Glutamatergic neuron (in vitro differentiated cells): ENCODE measurements at regions not wholly inside any gene's neighbourhood (a gene's known extent, or its start where the extent isn't known, plus 50 kb on each side); places are given as distances from the start of the nearest gene placed in this dataset.

ENCODE experiments used
- DNase-seq: peaks from one replicate; pipeline ENCODE4 v3.0.0; 2022
- H3K27ac Mint-ChIP-seq: one replicate; pipeline ENCODE4 v1.8.0; 2020; ENCODE audit warnings: mild to moderate bottlenecking, mixed read lengths, inconsistent platforms; ENCODE audit not compliant: unreplicated experiment
- H3K27me3 Mint-ChIP-seq: one replicate; pipeline ENCODE4 v1.8.0; 2020; ENCODE audit warnings: mild to moderate bottlenecking, moderate library complexity, mixed read lengths, inconsistent platforms; ENCODE audit not compliant: unreplicated experiment
- H3K36me3 Mint-ChIP-seq: one replicate; pipeline ENCODE4 v1.8.0; 2020; ENCODE audit warnings: mild to moderate bottlenecking, mixed read lengths, inconsistent platforms; ENCODE audit not compliant: unreplicated experiment
- H3K4me1 Mint-ChIP-seq: one replicate; pipeline ENCODE4 v1.8.0; 2020; ENCODE audit warnings: mild to moderate bottlenecking, low read depth, mixed read lengths, inconsistent platforms; ENCODE audit not compliant: unreplicated experiment
- H3K4me3 Mint-ChIP-seq: one replicate; pipeline ENCODE4 v1.8.0; 2020; ENCODE audit warnings: mild to moderate bottlenecking, mixed read lengths, inconsistent platforms; ENCODE audit not compliant: unreplicated experiment
- H3K9me3 Mint-ChIP-seq: one replicate; pipeline ENCODE4 v1.8.0; 2020; ENCODE audit warnings: mild to moderate bottlenecking, moderate library complexity, mixed read lengths, inconsistent platforms; ENCODE audit not compliant: unreplicated experiment
- CTCF ChIP-seq: fragments of 200-600 bp; sonication (generic); IDR thresholded peaks from one replicate; pipeline ENCODE4 v1.5.0; 2021; ENCODE audit not compliant: partially characterized antibody, unreplicated experiment

DNA sequence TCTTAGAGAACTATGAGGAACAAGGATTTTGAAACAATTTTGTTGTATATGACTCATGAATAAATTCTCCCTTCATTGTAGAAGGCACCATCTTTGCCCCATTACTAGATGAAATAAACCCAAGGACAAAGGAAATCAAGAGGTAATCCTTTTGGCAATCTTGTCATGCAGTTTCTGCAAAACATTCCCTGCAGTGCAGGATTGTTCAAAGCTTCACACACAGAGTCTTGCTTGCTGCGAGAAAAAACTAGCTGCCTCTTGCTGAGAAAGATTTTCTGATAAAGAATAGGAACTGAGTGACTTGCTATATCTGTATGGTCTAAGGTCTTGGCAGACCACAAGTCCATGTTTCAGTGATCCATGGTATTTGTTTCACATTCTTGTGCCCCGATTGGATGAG, 657.4 kb upstream of the ADGRL4 start:
- no peak overlapping the region for H3K27ac Mint-ChIP-seq

DNA sequence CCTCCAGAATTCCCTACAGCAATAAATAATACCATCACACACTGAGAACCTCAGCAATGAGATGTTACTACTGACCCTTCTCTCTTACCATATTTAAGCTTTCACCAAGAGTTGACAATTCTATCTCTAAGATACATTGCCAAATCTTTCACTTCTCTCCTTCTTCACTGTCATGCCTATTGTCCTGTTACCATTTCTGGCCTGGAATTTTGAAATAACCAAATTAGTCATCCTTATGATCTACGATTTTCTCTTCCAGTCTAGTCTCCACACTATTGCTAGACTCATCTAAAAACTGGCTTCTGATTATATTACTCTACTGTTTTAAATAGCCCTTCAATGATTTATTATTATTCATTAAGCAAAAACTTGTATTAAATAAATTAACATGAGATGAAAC, 656.1 kb upstream of the ADGRL4 start:
- no peak overlapping the region for H3K4me3 Mint-ChIP-seq
- no peaks in the 10 kb centered on the region for H3K9me3 Mint-ChIP-seq
- peaks cover 5% of the 10 kb centered on the region for H3K4me1 Mint-ChIP-seq
- no peak overlapping the region for H3K27ac Mint-ChIP-seq
- no peak for TF ChIP-seq CTCF
- no peaks in the 10 kb centered on the region for H3K36me3 Mint-ChIP-seq
- H3K27me3 Mint-ChIP-seq = no peaks in the 10 kb centered on the region
- DNase-seq = no peak

More for the DNA sequence above, 657.4 kb upstream of the ADGRL4 start:
- no peak for TF ChIP-seq CTCF
- H3K4me3 Mint-ChIP-seq = no peak overlapping the region
- H3K9me3 Mint-ChIP-seq = no peaks in the 10 kb centered on the region
- H3K4me1 Mint-ChIP-seq = no peaks in the 10 kb centered on the region
- DNase-seq = no peak
- no peaks in the 10 kb centered on the region for H3K27me3 Mint-ChIP-seq
- H3K36me3 Mint-ChIP-seq = no peaks in the 10 kb centered on the region

GRCh38 chr1:79660129-79660528, 653.6 kb upstream of the ADGRL4 start:
- peaks cover 8% of the 10 kb centered on the region for H3K4me1 Mint-ChIP-seq
- H3K4me3 Mint-ChIP-seq = no peak overlapping the region
- H3K36me3 Mint-ChIP-seq = no peaks in the 10 kb centered on the region
- H3K9me3 Mint-ChIP-seq = no peaks in the 10 kb centered on the region
- TF ChIP-seq CTCF = no peak
- DNase-seq = no peak
- no peak overlapping the region for H3K27ac Mint-ChIP-seq
- H3K27me3 Mint-ChIP-seq = no peaks in the 10 kb centered on the region

DNA sequence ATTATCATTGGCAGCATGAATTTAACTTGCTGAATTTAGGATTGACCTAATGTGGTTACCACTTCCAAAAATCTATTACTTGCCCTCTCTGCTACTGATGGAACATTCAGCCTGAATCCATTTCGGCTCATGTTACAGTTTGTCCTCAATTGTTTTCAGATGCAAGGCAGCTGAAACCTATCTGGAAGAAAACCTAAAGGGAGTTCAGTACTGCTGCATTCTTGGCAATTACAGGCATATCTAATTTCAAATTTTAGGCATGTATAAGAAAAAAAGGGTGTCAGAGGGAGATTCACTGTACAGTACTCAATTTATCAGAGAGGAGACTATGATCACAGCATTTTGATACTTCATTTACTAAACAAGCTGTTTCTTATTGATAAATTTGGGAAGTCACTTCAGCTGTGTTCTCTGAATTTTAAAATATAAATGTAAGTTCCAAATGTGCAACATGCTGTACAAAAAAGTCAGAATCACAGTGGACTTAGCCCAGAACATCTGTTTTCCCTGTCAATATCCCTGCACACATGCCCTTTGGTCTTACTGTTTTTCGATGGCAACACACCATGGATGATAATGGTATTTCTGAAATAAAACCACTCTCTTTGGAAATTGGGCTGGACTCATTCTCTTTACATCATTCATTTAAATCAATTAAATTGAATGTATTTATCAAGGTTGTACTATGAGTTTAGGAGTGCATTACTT, 651.6 kb upstream of the ADGRL4 start:
- Mint-ChIP-seq H3K27ac (peak overlapping the region; percentile 60), H3K27me3 (no peaks in the 10 kb centered on the region), H3K4me3 (no peak overlapping the region), H3K4me1 (peaks cover 11% of the 10 kb centered on the region), H3K9me3 (no peaks in the 10 kb centered on the region), H3K36me3 (no peaks in the 10 kb centered on the region)
- DNase-seq = no peak
- TF ChIP-seq CTCF = no peak

DNA sequence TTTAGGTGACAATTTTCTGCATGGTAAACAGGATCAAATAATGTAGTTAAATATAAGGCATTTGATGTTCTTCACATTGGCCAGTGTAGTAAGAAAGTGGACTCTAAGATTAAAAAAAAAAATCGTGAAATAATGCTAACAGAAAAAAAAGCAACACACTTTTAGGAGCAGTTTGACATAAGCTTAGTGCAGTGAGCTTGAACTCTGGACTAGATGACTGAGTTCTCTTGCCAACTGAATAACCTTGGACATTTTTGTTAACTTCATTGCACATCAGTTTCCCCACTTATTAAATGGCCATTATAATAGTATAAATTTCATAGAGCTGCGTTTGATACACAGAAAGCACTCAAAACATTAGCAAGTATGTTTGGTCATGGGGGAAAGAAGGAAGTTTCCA, 649.3 kb upstream of the ADGRL4 start:
- TF ChIP-seq CTCF = no peak
- H3K27ac Mint-ChIP-seq = no peak overlapping the region
- no peak overlapping the region for H3K4me3 Mint-ChIP-seq
- H3K9me3 Mint-ChIP-seq = no peaks in the 10 kb centered on the region
- H3K4me1 Mint-ChIP-seq = peaks cover 17% of the 10 kb centered on the region
- no peaks in the 10 kb centered on the region for H3K27me3 Mint-ChIP-seq
- DNase-seq = no peak
- no peaks in the 10 kb centered on the region for H3K36me3 Mint-ChIP-seq
